K562 (cell line): ENCODE measurements at regions not wholly inside any gene's neighbourhood (a gene's known extent, or its start where the extent isn't known, plus 50 kb on each side); places are given as distances from the start of the nearest gene placed in this dataset.

ENCODE experiments used
- ATAC-seq: fragments of 200-7000 bp; cut with Tn5 transposase; 3 replicates; pipeline ENCODE4 v1.9.1; 2020; ENCODE audit warnings: moderate library complexity
- BruUV-seq: library from RNA; stranded (reverse); fragments of 400-500 nt; replicated peaks from 2 replicates; lab custom pipeline; 2021; lab: Mats Ljungman, UMichigan
- CTCF ChIA-PET: fragments of 300-600 bp; formaldehyde crosslinking; extraction: SDS; loops from one replicate; lab custom pipeline; 2021; ENCODE audit warnings: low intra/inter-chr PET ratio; lab: Yijun Ruan, JAX
- POLR2A ChIA-PET: fragments of 300-600, 350-650 bp; sonication (Branson Sonifier 250); formaldehyde crosslinking; extraction: SDS; loops from one replicate; lab custom pipeline; 2021; ENCODE audit warnings: antibody characterized with exemption, inconsistent platforms; lab: Yijun Ruan, JAX
- DNase-seq, 4 experiments: peaks; one replicate each; pipeline versions ENCODE4 v3.0.0 to v3.0.0-alpha.2; 2011 to 2018; ENCODE audit warnings: low spot score in 3 of 4, mixed read lengths in 3 of 4; ENCODE audit errors: extremely low read depth in 1 of 4
- FAIRE-seq: peaks from 2 replicates; lab custom pipeline; 2011; peaks lifted over from hg19 to GRCh38; lab: Jason Lieb, UNC
- H2AFZ ChIP-seq: 2 replicates; pipeline ENCODE4 v1.6.0; 2011; ENCODE audit warnings: low read depth, low read length, control low read depth, inconsistent platforms
- H3K27ac ChIP-seq: fragments of 200-600 bp; 3 replicates; pipeline ENCODE4 v1.8.0; 2011; ENCODE audit warnings: low read depth, mild to moderate bottlenecking, control low read depth, inconsistent platforms, low read length, moderate library complexity, mixed read lengths; ENCODE audit errors: extremely low read depth
- H3K27me3 ChIP-seq, 2 experiments: fragments of 300-600 bp in 1 of 2; 2 replicates in 1 of 2; 3 replicates in 1 of 2; pipeline versions ENCODE4 v1.6.0 to v1.8.0; 2011; ENCODE audit warnings: inconsistent platforms in 2 of 2, low read length in 2 of 2, mild to moderate bottlenecking in 1 of 2, mixed read lengths in 1 of 2, moderate library complexity in 1 of 2; ENCODE audit not compliant: control insufficient read depth in 2 of 2, insufficient read depth in 2 of 2
- H3K36me3 ChIP-seq: fragments of 300-600 bp; 3 replicates; pipeline ENCODE4 v1.8.0; 2011; ENCODE audit warnings: mild to moderate bottlenecking, low read length, inconsistent platforms; ENCODE audit not compliant: control insufficient read depth, insufficient read depth
- H3K4me1 ChIP-seq, 2 experiments: fragments of 200-600 bp in 1 of 2; replicated peaks in 1 of 2; 2 replicates in 1 of 2; 3 replicates in 1 of 2; pipeline versions ENCODE4 v1.5.1 to v1.8.0; 2011; ENCODE audit warnings: inconsistent platforms in 2 of 2, low read length in 2 of 2, mild to moderate bottlenecking in 1 of 2, mixed read lengths in 1 of 2, moderate library complexity in 1 of 2; ENCODE audit not compliant: control insufficient read depth in 2 of 2, insufficient read depth in 2 of 2
- H3K4me2 ChIP-seq: 2 replicates; pipeline ENCODE4 v1.6.1; 2011; ENCODE audit warnings: low read length, control low read depth, inconsistent platforms, mixed read lengths; ENCODE audit not compliant: insufficient read depth
- H3K4me3 ChIP-seq: fragments of 200-600 bp; sonication (generic), shearing (Covaris generic); 2 replicates; pipeline ENCODE4 v1.5.1; 2016; ENCODE audit warnings: control low read depth, inconsistent platforms
- H3K79me2 ChIP-seq: fragments of 200-600 bp; 3 replicates; pipeline ENCODE4 v1.8.0; 2011; ENCODE audit warnings: low read length, inconsistent platforms; ENCODE audit not compliant: control insufficient read depth, insufficient read depth
- H3K9ac ChIP-seq, 2 experiments: 2 replicates each; pipeline versions ENCODE4 v1.6.0 to v1.6.1; 2011; ENCODE audit warnings: low read depth in 2 of 2, low read length in 2 of 2, control low read depth in 1 of 2, inconsistent platforms in 1 of 2, mild to moderate bottlenecking in 1 of 2, mixed read lengths in 1 of 2; ENCODE audit not compliant: insufficient read depth in 1 of 2
- H3K9me1 ChIP-seq: one replicate; pipeline ENCODE4 v1.6.0; 2011; ENCODE audit warnings: inconsistent platforms, mild to moderate bottlenecking, low read length, moderate library complexity; ENCODE audit not compliant: control insufficient read depth, insufficient read depth
- H3K9me3 ChIP-seq: replicated peaks from 2 replicates; pipeline ENCODE4 v1.5.1; 2011; ENCODE audit warnings: low read depth, low read length, inconsistent platforms; ENCODE audit not compliant: control insufficient read depth, insufficient read depth
- H4K20me1 ChIP-seq: replicated peaks from 2 replicates; pipeline ENCODE4 v1.6.1; 2011; ENCODE audit warnings: low read length, inconsistent platforms, mixed read lengths; ENCODE audit not compliant: control insufficient read depth, insufficient read depth
- CHD2 ChIP-seq: IDR thresholded peaks from 2 replicates; pipeline ENCODE4 v1.6.1; 2011; ENCODE audit warnings: low read depth, low read length
- ESRRA ChIP-seq: fragments of 450-650 bp; IDR thresholded peaks from 2 replicates; pipeline ENCODE4 v1.6.1; 2014; ENCODE audit warnings: low read depth, mild to moderate bottlenecking, moderate library complexity, borderline replicate concordance
- IFI16 ChIP-seq: fragments of 250-450 bp; sonication (Bioruptor Pico); IDR thresholded peaks from 2 replicates; pipeline ENCODE4 v2.1.2; 2022; ENCODE audit warnings: mild to moderate bottlenecking, inconsistent platforms
- KHSRP ChIP-seq: fragments of 450-650 bp; IDR thresholded peaks from 2 replicates; pipeline ENCODE4 v1.6.1; 2017
- MBD2 ChIP-seq: sonication (generic); IDR thresholded peaks from 2 replicates; pipeline ENCODE4 v1.6.1; 2016; ENCODE audit warnings: low read depth, borderline replicate concordance
- MED1 ChIP-seq: sonication (generic); formaldehyde crosslinking; IDR thresholded peaks from 2 replicates; pipeline ENCODE4 v1.8.1; 2023; ENCODE audit warnings: missing genetic modification reagents, borderline replicate concordance
- NEUROD1 ChIP-seq: fragments of 150-350 bp; IDR thresholded peaks from 2 replicates; pipeline ENCODE4 v1.6.1; 2014; ENCODE audit warnings: borderline replicate concordance, low read length, low read depth; ENCODE audit not compliant: partially characterized antibody
- RAD21 ChIP-seq, 2 experiments: fragments of 250-450 bp in 1 of 2; fragments of 450-650 bp in 1 of 2; sonication (Bioruptor Pico) in 1 of 2; formaldehyde crosslinking in 1 of 2; IDR thresholded peaks in 1 of 2; conservative IDR thresholded peaks in 1 of 2; 2 replicates each; pipeline versions ENCODE4 v1.4.0 to v1.8.0; 2020 to 2022; ENCODE audit warnings: mild to moderate bottlenecking in 2 of 2, moderate library complexity in 1 of 2
- SETDB1 ChIP-seq: IDR thresholded peaks from one replicate; pipeline ENCODE4 v1.6.1; 2012; ENCODE audit warnings: low read length, control low read depth, inconsistent platforms
- SMAD3 ChIP-seq: fragments of 450-650 bp; formaldehyde crosslinking; conservative IDR thresholded peaks from 2 replicates; pipeline ENCODE4 v1.4.0; 2020; ENCODE audit warnings: mild to moderate bottlenecking
- ZNF175 ChIP-seq: fragments of 200-800 bp; sonication (Bioruptor generic); IDR thresholded peaks from 2 replicates; pipeline ENCODE4 v1.6.1; 2016; ENCODE audit warnings: low read depth, mild to moderate bottlenecking, missing genetic modification characterization, missing compliant biosample characterization
- WGBS: fragments of 100-300 bp; shearing (Covaris generic); methylation state at CpG from one replicate; pipeline ENCODE4 v1.1.6; 2016; ENCODE audit warnings: low coverage, mixed read lengths; ENCODE audit not compliant: insufficient coverage; ENCODE audit errors: missing lambda C conversion rate; 5-methylcytosine and 5-hydroxymethylcytosine counted together
- in situ Hi-C: fragments of 300-500 bp; cut with MboI; formaldehyde crosslinking; loops from 4 replicates; pipeline ENCODE4 v1.15.0; 2018; ENCODE audit warnings: inconsistent platforms, mixed read lengths
- intact Hi-C: fragments of 100-400 bp; cut with micrococcal nuclease; formaldehyde crosslinking; loops from 2 replicates; pipeline ENCODE4 v1.14.2; 2022
- TF ChIP-seq, protein P1 (sequence below): fragments of 250-450 bp; sonication (Bioruptor Pico); IDR thresholded peaks from 2 replicates; pipeline ENCODE4 v1.4.0; 2020; ENCODE audit warnings: mild to moderate bottlenecking, moderate library complexity, borderline replicate concordance
- TF ChIP-seq, protein P2 (sequence below): fragments of 450-650 bp; IDR thresholded peaks from 2 replicates; pipeline ENCODE4 v1.6.1; 2016; ENCODE audit warnings: mild to moderate bottlenecking

- no peak for TF ChIP-seq RAD21 (CRISPR knock-in tag; conservative IDR thresholded peaks at IDR 0.05 in 1 of 2, IDR thresholded peaks at IDR 0.05 in 1 of 2)
- no peak for TF ChIP-seq IFI16 (CRISPR knock-in tag)
- TF ChIP-seq KHSRP, result no peak
- no peak for TF ChIP-seq NEUROD1
- Histone ChIP-seq H3K79me2 (no peaks in the 10 kb centered on the region), H3K4me2 (no peak overlapping the region), H3K27me3 (no peaks in the 10 kb centered on the region), H3K9me3 (no peaks in the 10 kb centered on the region), H3K4me3 (no peak overlapping the region), H3K4me1 (no peaks in the 10 kb centered on the region), H2AFZ (no peak overlapping the region), H3K9me1 (no peaks in the 10 kb centered on the region), H3K27ac (no peak overlapping the region), H4K20me1 (no peaks in the 10 kb centered on the region), H3K36me3 (no peaks in the 10 kb centered on the region), H3K9ac (no peak overlapping the region)
- in situ Hi-C loops (no loop called here), intact Hi-C loops (no loop called here)
- FAIRE-seq, result no peak
- ATAC-seq, result no peak
- 0% methylated on average over 3 of the region's 3 CpGs for WGBS
- POLR2A ChIA-PET, result interaction anchor here (0.6 kb wide), 1 partner anchor 9 kb away, joined by 3 read pairs; no protein-coding TSS in a partner anchor
- CTCF ChIA-PET, result no interaction called here
- no TSS peak for BruUV-seq
- DNase-seq, result no peak
Measured at GRCh38 chr9:117595650-117596049, 108.6 kb upstream of the TLR4 start.

- no TSS peak for BruUV-seq
- Histone ChIP-seq H3K4me1 (no peaks in the 10 kb centered on the region), H3K9me1 (no peaks in the 10 kb centered on the region), H3K36me3 (no peaks in the 10 kb centered on the region), H3K9ac (no peak overlapping the region), H3K4me3 (no peak overlapping the region), H3K79me2 (no peaks in the 10 kb centered on the region), H3K4me2 (no peak overlapping the region), H2AFZ (no peak overlapping the region), H3K9me3 (no peaks in the 10 kb centered on the region), H4K20me1 (no peaks in the 10 kb centered on the region), H3K27me3 (no peaks in the 10 kb centered on the region), H3K27ac (no peak overlapping the region)
- no peak for DNase-seq
- ChIA-PET CTCF (no interaction called here), POLR2A (no interaction called here)
- in situ Hi-C loops, result no loop called here
- no peak for ATAC-seq
- 0% methylated on average over 2 of the region's 2 CpGs for WGBS
- no peak for FAIRE-seq
- intact Hi-C loops, result no loop called here
- TF ChIP-seq CHD2 (no peak), ESRRA (no peak), ZNF175 (CRISPR knock-in tag) (no peak), SETDB1 (no peak), MBD2 (no peak), MED1 (no peak), SMAD3 (CRISPR knock-in tag) (no peak)
- TF ChIP-seq, protein P1, sequence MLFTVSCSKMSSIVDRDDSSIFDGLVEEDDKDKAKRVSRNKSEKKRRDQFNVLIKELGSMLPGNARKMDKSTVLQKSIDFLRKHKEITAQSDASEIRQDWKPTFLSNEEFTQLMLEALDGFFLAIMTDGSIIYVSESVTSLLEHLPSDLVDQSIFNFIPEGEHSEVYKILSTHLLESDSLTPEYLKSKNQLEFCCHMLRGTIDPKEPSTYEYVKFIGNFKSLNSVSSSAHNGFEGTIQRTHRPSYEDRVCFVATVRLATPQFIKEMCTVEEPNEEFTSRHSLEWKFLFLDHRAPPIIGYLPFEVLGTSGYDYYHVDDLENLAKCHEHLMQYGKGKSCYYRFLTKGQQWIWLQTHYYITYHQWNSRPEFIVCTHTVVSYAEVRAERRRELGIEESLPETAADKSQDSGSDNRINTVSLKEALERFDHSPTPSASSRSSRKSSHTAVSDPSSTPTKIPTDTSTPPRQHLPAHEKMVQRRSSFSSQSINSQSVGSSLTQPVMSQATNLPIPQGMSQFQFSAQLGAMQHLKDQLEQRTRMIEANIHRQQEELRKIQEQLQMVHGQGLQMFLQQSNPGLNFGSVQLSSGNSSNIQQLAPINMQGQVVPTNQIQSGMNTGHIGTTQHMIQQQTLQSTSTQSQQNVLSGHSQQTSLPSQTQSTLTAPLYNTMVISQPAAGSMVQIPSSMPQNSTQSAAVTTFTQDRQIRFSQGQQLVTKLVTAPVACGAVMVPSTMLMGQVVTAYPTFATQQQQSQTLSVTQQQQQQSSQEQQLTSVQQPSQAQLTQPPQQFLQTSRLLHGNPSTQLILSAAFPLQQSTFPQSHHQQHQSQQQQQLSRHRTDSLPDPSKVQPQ, result no peak
- TF ChIP-seq, protein P2, sequence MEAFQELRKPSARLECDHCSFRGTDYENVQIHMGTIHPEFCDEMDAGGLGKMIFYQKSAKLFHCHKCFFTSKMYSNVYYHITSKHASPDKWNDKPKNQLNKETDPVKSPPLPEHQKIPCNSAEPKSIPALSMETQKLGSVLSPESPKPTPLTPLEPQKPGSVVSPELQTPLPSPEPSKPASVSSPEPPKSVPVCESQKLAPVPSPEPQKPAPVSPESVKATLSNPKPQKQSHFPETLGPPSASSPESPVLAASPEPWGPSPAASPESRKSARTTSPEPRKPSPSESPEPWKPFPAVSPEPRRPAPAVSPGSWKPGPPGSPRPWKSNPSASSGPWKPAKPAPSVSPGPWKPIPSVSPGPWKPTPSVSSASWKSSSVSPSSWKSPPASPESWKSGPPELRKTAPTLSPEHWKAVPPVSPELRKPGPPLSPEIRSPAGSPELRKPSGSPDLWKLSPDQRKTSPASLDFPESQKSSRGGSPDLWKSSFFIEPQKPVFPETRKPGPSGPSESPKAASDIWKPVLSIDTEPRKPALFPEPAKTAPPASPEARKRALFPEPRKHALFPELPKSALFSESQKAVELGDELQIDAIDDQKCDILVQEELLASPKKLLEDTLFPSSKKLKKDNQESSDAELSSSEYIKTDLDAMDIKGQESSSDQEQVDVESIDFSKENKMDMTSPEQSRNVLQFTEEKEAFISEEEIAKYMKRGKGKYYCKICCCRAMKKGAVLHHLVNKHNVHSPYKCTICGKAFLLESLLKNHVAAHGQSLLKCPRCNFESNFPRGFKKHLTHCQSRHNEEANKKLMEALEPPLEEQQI, result no peak
Measured at GRCh38 chr9:117587263-117587662, 116.9 kb upstream of the TLR4 start.
